Putamen (tissue), 1 donor: ENCODE measurements at regions not wholly inside any gene's neighbourhood (a gene's known extent, or its start where the extent isn't known, plus 50 kb on each side); places are given as distances from the start of the nearest gene placed in this dataset.
"Not testable (repeated sequence)": the region's sequence is repeated elsewhere in the genome, so short reads cannot be mapped to it uniquely, and the experiment has no call there.

Experiments
- DNase-seq: peaks from one replicate; pipeline ENCODE4 v3.0.0-alpha.2; 2016; ENCODE audit warnings: low spot score

DNA sequence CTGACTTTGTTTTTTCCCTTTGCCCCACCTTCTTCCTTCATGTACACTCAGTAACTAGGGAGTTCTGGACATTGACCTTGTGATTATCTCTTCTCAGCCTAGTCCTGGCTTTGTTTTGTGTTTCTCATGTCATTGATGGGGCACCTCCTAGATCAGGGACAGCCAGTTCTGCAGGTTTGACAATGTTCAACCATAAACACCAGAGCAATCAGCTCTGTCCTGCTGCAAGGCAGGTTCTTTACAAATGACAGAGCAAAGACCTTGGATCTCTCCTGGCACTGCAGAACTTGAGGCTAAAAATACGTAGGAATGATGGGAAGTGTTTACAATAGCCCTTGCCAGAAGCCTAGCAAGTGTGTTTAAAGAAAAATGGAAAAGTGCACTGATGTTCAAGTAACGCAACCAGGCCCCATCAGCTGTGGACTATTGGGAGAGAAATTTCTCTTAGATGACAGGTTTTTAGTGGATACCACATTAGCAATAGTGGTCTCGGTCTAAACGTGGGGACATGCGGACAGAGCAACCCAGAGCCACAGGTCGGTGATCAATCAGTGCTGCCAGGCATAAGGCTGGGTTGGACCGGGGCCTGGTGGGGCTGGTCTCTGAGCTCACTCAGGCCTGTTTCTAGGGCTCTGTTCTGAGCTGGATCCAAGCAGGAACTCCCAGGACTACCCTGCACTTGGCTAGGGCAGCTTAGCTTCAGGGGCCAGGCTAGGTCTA lies 76.8 kb downstream of the SOWAHC start:
- no peak for DNase-seq

DNA sequence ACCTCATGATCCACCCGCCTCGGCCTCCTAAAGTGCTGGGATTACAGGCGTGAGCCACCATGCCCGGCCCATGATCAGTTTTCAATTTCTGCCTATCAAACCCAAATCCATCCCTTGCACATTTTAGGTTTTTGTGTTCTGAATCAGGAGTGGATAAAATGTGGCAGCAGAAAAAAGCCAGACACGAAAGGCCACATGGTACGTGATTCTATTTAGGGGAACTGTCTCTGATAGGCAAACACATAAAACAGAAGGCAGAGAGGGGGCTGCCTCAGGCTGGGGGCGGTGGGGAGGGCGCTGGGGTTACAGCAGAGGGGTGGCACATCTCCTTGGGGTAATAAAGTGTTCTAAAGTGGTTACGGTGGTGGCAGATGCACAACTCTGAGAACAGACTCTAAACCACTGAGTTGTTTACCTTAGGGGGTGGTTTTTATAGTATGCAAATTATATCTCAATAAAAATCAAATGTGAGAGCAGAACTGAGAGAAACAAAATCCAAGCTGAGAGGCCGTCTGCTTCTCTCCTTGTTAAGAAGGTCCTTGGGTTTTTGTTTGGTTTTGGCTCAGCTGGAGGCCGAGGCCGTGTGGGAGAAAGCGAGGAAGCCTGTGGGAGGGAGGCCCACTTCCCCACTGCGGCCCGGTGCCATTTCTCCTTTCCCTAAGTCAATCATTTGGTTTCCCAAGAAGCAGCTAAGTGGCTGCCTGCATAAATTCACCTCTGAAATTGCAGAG lies 78.0 kb downstream of the SOWAHC start:
- no peak for DNase-seq

DNA sequence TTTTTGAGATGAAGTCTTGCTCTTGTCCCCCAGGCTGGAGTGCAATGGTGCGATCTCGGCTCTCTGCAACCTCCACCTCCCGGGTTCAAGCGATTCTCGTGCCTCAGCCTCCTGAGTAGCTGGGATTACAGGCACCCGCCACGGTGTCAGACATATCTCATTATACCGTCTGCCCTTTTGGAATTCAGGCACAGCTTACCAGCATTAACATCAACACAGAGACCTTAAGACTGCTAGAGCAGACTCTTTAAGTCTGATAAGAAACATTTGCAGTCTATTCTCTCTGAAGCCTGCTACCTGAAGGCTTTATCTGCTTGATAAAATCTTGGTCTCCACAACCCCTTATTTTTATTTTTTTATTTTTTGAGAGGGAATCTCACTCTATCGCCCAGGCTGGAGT lies 78.7 kb downstream of the SOWAHC start:
- DNase-seq, result not testable (repeated sequence)

DNA sequence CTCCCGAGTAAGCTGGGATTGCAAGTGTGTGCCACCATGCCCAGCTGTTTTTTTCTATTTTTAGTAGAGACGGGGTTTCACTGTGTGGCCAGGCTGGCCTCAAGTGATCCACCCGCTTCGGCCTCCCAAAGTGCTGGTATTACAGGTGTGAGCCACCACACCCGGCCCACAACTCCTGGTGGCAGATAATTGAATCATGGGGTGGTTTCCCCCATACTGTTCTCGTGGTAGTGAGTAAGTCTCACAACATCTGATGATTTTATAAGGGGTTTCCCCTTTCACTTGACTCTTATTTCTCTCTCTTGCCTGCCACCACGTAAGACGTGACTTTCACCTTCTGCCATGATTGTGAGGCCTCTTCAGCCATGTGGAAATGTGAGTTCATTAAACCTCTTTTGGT lies 79.1 kb downstream of the SOWAHC start:
- not testable (repeated sequence) for DNase-seq

DNA sequence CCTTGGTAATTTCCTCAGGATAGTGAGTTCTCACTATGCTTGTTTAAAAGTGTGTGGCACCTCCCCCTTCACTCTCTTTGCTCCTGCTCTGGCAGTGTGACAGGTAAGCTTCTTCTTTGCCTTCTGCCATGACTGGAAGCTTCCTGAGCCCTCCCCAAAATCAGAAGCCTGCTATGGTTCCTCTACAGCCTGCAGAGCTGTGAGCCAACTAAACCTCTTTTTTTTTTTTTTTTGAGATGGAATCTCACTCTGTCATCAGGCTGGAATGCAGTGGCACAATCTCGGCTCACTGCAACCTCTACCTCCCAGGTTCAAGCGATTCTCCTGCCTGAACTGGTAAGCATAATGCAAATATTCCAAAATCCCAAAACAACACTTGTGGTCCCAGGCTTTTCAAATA lies 80.0 kb downstream of the SOWAHC start:
- DNase-seq, result no peak

DNA sequence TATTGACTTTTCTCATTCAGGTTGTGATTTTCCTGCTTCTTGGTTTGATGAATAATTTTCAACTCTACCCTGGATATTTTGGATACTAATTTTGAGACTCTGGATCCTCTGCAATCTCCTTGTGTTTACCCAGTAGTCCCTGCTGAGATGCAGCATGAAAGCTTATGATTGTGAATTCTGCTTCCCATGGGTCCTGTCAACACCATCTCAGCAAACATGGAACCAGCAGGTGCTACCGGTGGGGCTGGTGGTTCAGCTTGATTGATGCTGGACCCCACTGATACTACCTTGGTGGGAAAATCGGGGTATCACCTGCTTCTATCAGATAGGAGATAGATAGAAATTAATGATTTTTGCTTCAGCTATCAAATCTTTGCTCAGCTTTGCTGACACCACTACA lies 81.1 kb downstream of the SOWAHC start:
- DNase-seq, result no peak

DNA sequence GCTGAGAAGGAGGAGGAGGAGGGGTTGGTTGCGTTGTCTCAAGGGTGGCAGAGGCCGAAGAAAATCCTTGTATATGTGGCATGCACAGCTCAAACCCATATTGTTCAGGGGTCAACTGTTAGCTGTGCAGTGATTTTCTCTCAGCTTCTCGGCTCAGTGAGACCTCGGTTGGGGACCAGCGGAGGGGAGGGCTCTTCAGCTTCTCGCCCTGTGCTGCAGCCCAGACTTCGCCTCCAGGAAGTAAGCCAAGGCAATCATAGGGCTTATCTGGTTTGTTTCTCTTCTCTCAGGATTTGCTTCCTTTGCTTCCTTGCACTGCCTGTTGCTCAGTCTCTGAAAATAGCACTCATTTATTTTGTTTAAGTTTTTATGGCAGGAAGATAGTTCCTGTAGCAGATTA lies 85.5 kb downstream of the SOWAHC start:
- DNase-seq, result no peak

DNA sequence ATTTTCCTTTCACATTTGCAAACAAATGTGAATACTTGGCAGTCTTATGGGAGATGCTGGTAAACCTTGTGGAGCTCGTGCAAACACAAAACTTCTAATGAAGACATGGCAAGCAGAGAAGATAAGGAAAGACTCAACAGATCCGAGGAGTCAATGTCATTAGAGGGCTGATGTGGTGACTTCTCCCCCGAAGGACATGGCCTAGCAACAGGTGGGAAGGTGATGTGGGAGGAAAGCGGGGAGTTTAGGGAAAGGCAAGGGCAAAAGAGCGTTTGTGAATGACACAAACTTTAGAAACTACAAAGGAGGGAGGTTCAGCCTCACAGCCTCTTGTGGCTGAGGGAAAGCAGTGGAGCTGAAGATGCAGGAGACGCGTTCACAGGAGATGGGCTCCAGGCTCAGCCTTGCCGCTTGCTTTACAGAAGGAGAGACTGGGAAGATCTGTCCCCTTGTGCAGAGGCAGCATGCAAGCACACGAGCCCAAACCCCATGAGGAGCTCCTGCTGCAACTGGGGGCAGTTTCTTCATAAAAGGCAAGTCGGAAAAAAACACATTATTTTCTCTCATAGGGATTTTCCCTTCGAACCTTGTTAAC lies 86.6 kb downstream of the SOWAHC start:
- DNase-seq, result no peak

DNA sequence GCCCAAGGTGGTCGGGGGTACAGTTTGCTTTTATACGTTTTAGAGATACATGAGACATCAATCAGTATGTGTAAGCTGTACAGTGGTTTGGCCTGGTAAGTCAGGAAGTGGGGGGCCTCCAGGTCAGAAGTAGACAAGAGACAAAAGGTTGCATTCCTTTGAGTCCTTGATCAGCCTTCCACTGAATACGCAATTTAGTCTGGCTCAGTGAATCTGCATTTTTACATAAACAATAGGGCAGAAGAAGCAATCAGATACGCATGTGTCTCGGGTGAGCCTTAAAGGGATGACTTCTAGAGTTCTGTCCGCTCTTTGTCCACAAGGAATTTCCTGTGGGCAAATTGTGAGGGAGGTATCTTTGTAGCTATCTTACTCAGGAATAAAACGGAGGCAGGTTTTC lies 87.2 kb downstream of the SOWAHC start:
- no peak for DNase-seq

DNA sequence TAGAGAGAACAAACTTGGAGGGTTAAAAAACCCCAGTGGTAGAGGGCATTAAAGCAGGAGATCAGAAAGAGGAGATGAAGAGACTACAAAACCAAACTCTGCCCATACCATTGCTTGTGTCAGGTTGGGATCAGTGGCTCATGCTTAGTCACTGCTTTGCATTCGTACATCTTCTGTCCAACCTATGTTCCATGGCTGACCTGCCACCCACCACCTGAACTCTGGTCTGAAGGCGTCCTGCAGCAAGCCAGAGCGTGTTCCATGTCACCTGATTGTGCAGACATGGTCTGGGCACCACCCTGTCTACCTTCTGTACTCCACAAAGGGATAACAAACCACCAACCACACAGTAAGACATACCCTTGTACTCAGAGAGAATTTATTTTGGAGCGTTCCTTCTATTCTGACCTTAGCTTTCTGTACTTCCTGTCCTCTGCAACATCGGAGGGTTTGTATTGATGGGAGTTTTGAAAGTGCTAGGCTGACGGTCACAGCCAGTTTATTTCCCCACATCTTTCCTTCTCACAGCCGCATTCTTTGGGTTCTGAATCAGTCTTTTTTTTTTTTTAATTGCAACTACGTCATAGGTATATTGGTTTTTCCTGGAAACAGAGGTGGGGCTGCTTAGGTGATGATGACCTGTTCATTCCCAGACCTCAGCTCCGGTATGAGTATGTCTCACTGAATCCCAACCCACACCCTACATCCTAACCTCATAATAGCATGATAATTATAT lies 88.3 kb downstream of the SOWAHC start:
- no peak for DNase-seq

DNA sequence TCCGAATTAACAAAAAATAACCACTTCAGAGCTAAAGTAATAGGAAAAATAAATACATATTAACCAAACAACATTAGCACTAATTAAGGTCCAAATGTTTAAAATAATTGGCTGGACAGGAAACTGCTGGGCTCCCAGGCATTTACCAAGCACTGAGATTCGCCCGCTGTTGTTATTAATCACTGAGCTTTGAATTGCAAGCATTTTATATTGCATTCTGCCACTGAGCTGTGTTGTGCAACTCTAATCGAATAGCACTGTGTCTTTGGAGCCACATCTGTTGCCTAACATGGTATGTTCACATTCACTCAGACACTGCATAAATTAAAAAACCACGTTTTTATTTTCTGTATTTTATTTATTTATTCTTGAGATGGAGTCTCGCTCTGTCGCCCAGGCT lies 88.9 kb downstream of the SOWAHC start:
- DNase-seq, result no peak

DNA sequence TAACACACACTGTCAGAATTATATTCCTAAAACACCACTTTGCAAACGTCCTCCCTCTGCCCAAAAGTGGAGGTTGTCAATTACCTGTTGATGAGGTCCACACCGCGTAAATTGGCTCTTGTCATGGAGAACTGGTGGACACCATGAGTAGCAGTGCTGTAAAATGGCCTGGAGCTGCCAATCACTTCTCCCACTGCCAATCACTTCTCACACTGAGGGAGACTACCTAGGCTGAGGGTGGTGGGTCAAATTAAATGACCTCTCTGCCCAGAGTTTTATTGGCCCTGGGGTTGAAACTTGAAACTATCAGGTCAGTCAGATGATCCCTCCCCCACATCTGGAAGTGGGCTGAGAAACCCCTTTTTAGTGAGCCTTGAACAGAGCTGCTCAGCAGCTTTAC lies 89.6 kb downstream of the SOWAHC start:
- DNase-seq, result no peak

DNA sequence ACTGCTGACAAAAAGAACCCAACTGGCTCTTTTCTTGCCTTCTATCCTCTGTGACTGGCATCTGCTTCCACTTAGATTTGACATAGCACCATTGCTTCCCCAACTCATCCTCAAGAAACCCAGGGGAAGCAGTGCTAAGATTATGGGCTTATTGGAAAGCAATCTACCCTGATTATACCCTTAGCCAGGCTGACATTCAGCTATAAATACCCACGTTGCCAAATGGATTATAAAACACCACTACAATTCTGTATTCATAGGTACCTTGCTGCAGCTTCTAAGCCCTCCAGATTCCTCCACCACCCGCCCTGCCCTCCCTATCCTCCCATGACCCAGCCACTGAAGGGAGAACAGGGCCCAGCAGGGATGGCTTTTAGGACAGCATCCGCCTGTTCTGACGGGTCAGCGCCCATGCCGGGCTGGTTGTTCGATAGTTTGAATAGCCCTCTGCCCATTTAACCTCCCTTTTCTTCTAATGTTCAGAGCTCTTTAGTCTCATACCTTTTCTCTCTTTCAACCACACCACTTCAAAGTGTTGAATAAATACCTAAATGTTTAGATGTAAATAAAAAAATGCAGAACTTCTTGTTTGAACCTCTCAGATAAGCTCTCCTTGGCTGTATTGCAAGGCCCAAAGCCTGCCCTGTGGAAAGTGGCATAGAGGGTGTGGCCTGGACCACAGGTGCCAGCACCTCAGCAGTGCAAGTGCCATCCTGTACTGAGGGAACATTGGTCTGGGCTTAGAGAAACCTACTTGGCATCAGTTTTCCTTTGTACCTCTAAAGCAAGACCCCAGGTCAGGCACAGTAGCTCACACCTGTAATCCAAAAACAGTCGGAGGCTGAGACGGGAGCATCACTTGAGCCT lies 86.6 kb upstream of the RGPD5 start:
- DNase-seq, result no peak

DNA sequence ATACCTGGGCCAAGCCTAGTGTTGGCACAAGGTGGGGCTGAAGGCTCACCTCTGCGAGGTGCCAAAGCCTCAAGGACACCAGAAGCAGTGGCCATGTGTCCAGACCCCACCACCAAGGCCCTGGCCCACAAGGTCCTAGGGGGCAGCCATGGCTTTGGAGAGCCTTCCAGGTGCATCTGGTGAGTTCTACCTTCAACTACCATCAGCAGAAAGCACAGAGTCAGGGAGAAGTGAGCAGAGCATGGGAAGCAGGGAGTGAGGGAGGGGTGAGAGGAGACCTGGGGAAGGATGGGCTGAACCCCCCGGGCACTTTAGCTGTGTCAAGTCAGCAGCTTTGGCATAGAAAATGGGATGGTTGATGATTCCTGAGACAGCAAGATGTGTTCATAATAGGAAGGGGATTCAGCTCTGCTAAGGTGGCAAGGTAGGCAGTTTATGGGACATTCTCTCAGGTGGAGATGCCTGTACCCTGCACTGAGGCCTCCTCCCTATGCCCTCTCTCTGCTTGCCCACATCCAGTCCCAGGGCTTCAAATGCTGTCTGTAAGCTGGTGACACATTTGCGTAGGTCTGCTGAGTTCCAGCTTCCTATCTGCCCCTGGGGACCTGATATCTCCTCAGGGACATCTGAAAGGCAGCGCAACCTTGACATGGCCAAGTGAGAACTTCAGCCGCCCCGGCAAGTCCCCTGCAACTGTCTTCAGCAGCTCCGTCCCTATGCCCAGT lies 83.4 kb upstream of the RGPD5 start:
- no peak for DNase-seq

DNA sequence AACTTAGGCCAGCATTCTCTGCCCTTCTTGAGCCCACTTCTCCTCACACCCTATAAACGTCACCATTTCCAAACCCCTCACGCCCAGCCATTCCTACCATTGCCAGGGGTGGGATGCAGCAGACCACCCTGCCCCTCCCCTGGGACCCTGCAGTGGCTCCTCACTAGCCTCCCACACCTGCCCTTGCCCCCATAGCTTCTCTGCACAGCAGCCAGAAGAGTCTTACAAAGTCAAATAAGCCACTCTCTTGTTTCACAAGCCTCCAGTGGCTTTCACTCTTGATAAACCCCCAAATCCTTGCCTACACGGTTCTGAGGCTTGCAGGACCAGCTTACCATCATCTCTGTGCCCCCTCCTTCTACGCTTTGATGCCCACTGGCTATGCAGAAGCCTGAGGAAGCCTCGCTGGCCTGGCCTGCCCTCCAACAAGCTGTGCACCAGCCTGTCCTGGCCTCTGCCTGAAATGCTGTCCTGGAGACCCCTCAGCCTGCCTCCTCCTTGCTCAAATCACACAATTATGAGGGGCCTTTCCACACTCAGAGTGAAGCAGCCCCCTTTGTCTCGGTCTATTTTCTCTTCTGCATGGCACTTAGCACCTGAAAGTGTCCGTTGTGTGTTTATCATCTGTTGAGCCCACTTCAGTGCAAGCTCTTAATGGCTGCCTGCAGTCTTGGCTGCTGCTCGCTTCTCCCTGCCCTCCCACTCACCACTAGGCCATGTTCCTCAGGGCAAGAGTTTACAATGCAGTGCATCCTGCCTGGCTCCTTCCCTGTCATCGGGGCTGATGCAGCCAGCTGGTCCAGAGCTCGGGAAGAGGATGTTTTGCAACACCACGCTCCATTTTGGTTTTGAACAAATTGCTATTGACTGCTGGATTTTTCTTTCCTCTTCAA lies 82.6 kb upstream of the RGPD5 start:
- no peak for DNase-seq

DNA sequence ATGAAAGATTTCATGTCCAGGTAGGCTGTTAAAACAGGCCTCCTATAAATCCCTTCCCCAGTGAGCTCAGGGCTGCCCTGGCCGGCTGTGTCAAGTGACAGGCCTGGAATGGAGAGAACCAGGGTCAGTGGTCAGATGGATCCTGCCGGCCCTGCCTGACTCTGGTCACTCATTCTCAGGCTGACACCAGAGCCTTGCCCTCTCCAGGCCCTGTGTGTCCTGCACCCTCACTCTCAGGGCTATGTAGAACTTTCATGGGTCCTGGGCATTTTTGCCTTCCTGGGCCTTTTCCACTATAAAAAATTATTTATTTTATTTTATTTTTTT lies 82.0 kb upstream of the RGPD5 start:
- no peak for DNase-seq

DNA sequence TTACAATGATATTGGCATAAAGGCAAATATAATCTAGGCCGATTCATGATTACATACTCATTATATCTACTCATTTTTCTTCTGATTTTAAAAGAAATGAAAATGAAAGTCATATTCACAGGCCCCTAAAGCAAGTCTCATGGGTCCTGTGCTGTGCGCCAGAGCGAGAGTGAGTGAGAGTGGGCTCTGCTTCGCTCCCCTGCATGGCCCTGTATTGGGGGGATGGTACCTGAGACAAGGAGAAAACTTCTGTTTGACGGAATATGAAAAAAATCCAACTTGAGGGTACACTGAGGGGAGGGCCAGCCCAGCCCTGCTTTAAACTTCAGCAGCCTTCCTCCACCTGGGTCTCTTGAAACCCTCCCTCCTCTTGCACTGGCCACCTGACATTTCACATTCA lies 81.4 kb upstream of the RGPD5 start:
- DNase-seq, result no peak

DNA sequence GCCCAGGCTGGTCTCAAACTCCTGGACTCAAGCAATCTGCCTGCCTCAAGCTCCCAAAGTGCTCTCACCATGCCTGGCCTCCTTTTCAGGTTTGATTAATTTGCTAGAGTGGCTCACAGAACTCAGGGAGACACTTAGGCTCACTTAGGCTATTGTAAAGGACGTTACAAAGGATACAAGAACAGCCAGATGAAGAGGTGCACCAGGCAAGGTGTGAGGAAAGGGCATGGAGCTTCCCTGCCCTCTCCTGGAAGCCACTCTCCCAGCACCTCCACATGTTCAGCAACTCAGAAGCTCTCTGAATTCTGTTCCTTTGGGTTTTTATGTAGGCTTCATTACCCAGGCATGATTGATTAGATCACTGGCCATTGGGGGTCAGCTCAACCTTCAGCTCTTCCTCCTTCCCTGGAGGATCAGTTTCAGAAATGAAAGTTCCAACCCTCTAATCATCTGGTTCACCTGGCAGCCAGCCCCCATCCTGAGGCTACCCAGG lies 78.7 kb upstream of the RGPD5 start:
- DNase-seq, result no peak

DNA sequence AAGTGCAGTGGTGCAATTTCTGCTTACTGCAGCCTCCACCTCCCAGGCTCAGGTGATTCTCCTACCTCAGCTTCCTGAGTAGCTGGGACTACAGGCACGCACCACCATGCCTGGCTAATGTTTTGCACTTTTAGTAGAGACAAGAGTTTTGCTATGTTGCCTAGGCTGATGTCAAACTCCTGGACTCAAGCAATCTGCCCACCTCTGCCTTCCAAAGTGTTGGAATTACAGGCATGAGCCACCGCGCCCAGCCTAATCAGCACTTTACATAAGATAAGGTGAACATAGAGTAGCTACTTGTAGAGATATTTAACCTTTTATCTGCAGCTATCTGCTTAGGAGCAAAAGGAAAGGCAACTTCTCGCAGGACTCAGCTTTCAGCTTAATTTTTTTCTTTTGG lies 77.5 kb upstream of the RGPD5 start:
- not testable (repeated sequence) for DNase-seq

DNA sequence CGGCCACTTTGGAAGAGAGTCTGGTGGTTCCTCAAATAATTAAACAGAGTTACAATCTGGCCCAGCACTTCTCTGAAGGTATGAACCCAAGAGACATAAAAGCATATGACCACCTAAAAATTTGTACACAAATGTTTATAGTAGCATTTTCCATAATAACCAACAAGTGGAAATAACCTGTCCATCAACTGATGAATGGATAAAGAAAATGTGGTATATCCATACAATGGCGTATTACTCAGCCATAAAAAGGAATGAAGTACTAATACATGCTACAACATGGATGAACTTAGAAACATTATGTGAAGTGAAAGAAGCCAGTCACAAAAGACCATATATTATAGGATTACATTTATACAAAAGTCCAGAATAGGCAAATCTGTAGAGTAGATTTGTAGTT lies 76.0 kb upstream of the RGPD5 start:
- no peak for DNase-seq
